ENCODE measurements at regions not wholly inside any gene's neighbourhood (a gene's known extent, or its start where the extent isn't known, plus 50 kb on each side); places are given as distances from the start of the nearest gene placed in this dataset.

DNA sequence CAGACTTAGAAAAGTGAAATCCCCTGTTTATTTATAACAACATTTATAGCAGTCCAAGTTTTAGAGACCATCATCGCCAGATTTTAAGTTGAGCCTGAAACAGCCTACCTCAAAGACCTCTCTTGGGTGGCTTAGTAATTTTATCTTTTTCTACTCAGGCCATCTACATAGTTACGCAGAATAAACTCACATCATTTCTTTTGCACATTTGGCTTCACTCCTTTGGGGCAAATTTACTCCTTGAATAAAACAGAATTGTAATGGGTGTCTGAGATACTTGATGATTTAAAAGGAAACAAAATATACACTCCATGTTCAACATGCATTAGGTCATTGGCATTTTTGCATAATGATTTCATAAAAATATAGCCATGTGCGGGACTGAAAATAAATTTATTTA is 104.7 kb upstream of the TSPAN8 start:
- DNase-seq (ENCODE audit: low read depth), result no peak
- in situ Hi-C loops (cut with HindIII; ENCODE audit: low pct_unique_long_range_greater_than_20kb, low sequenced_read_pairs), result no loop called here

DNA sequence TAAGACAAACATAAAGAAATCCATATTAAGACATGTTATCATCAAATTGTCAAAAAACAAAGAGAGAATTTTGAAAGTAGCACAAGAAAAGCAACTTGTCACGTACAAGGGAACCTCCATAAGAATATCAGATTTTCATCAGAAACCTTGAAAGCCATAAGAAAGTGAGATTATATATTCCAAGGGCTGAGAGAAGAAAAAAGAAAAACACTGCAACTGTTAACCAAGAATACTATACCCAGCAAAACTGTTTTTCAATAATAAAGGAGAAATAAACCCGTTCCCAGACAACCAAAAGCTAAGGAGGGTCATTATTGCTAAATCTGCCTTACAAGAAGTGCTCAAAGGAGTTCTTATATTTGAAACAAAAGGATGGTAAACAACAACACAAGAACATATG is 94.7 kb upstream of the TSPAN8 start:
- DNase-seq (ENCODE audit: low read depth), result no peak
- in situ Hi-C loops (cut with HindIII; ENCODE audit: low pct_unique_long_range_greater_than_20kb, low sequenced_read_pairs), result no loop called here

DNA sequence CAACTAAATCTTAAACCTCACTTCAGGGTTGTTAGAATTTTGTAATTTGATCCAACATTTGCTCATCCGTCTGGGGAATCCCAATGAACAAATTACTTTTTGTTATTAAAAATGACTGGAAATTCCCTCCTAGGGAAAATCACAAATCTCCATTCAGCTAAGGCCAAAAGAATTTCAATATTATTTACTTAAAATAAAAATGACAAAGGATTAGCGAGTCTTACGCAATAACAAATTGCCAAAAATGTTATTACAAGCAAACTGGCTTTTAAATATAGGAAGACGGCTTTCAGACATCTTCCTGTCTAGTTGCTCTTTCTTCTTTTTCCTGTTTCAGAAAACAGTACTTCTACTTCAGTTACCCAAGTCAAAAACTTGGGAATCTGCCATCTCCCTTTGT is 92.4 kb upstream of the TSPAN8 start:
- DNase-seq (ENCODE audit: low read depth), result no peak
- in situ Hi-C loops (cut with HindIII; ENCODE audit: low pct_unique_long_range_greater_than_20kb, low sequenced_read_pairs), result no loop called here

DNA sequence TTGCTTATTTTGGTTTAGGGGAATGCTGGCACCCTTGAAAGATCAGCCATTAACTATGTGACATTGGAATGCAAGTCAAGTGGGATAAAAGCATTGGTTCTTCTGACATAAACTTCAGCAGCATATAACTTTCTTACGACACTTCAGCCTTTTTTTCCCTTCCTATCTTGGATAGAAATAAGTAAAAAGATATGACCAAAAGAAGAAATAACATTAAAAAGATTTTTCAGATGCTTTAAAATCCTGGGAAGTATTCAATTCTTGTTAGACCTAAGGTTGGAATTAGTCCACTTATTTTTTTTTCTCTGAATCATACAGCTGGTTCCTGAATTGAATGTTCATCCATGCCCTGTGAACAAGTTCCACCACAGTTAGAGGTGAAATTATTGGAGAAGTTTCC is 85.6 kb upstream of the TSPAN8 start:
- no peak for DNase-seq (ENCODE audit: low read depth)

DNA sequence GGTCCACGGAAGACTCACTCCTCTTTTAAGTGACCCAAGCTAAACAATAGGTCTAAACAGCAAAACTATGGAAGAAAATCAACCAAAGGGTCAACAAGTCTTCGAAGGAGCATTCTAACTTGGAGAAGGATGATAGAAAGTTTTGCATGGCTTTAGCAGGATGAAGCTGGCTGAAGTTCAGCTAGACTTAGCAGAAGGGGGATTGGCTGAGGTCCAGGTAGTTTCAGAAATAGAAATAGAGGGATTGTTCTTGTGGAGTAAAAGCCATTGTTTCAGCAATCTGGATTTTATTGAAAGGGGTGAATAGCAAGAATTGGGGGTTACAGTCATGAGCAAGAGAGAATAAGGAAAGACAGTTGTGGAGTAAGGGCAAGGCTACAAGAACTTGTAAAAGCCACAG is 84.7 kb upstream of the TSPAN8 start:
- in situ Hi-C loops (cut with HindIII; ENCODE audit: low pct_unique_long_range_greater_than_20kb, low sequenced_read_pairs), result no loop called here
- no peak for DNase-seq (ENCODE audit: low read depth)

More for the DNA sequence above, 85.6 kb upstream of the TSPAN8 start:
- in situ Hi-C loops (cut with HindIII; ENCODE audit: low pct_unique_long_range_greater_than_20kb, low sequenced_read_pairs), result no loop called here

DNA sequence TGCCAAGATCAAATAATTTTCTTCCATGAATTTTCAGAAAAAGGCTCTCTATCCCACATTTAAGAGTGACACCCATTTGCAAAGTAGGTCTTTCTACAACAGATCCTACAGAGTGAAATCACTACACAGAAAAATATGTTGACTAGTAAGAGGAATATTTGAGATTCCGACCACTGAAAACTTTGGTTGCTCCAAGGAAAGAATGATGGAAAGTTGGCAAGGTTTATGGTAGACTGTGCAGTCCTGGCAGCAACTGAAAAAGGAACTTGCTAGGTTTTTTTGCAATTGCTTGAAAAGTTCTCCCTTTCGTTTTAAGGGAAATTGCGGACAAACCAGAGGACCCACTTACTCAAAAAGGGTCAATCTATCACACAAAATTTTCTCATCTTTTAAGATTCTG is 83.1 kb upstream of the TSPAN8 start:
- in situ Hi-C loops (cut with HindIII; ENCODE audit: low pct_unique_long_range_greater_than_20kb, low sequenced_read_pairs), result no loop called here
- no peak for DNase-seq (ENCODE audit: low read depth)

DNA sequence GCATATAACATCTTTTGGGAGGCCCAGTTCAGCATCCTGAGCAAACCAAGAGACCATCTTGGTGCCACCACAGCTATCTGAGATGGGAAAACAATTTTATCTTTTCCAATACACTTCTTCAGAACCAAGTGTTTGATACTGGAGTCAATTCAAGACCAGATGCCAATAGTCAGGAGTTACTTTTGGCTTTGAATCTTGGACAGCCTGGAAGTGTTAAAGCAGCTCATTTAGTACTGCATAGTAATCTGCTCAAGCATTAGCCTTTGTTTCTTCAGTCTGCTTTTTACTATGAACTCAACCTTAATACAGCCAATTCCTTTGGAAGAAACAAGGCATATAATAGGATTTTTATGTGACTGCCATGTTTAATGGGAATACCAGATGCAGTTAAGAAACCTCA is 81.9 kb upstream of the TSPAN8 start:
- in situ Hi-C loops (cut with HindIII; ENCODE audit: low pct_unique_long_range_greater_than_20kb, low sequenced_read_pairs), result no loop called here
- DNase-seq (ENCODE audit: low read depth), result no peak

DNA sequence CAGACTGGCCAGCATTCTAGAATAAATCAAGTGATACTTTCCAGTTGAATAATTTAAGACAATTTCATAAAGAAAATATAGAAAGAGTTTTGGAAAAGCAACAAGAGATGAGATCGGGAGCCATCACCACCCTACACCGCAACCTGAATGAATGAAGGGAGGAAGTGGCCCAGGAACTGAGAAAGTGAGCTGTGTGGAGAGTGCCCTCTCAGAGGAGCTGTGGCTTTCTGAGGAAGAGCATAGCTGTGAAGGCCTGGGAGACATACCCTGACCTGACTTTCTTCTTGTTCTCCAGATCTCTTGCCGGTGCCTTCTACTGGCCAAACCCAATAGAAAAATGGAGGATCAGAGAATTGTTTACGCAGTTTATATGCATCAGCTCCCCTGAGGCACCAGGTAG is 79.3 kb upstream of the TSPAN8 start:
- no peak for DNase-seq (ENCODE audit: low read depth)
- in situ Hi-C loops (cut with HindIII; ENCODE audit: low pct_unique_long_range_greater_than_20kb, low sequenced_read_pairs), result no loop called here

DNA sequence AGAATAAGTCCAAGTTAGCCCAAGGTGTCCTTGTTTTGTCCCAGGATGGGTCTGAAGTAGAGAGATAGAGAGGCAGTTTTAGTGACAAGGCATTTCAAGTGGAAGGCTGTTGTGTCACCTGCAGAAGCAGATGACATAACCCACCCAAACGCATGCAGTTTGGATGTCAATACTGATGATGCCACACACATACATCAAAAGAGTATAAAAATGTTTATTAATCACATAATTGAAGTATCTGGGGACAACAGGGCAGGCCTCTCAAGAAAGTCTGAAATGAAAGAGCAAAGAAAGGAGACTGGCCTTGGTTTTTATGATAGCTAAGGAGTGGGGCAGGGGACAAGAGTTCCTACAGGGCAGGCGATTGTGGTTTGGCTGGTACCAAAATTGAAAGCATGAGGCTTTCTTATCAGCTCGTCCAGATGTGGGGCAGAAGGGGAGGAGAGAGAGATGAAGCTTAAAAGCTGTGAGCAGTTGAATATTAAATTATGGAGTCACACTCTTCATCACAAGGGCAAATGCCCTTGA is 78.4 kb upstream of the TSPAN8 start:
- in situ Hi-C loops (cut with HindIII; ENCODE audit: low pct_unique_long_range_greater_than_20kb, low sequenced_read_pairs), result no loop called here
- no peak for DNase-seq (ENCODE audit: low read depth)

DNA sequence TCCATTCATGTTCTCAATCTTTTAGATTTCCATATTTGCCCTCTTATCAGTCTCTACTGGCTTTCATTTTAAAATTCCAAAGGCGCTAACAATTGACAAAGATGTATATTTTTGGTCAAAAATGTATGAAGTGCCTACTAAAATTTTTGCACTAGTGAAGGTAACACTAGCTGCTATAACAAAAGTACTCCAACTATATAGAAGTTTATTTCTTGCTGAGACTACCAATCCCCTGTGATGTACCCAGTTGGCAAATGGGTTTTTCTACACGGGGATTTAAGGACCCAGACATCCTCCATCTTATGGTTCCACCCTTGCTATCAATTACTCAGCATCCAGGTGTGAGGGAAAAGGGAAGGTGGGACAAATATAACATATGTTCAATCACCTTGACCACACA is 75.3 kb upstream of the TSPAN8 start:
- in situ Hi-C loops (cut with HindIII; ENCODE audit: low pct_unique_long_range_greater_than_20kb, low sequenced_read_pairs), result no loop called here

DNA sequence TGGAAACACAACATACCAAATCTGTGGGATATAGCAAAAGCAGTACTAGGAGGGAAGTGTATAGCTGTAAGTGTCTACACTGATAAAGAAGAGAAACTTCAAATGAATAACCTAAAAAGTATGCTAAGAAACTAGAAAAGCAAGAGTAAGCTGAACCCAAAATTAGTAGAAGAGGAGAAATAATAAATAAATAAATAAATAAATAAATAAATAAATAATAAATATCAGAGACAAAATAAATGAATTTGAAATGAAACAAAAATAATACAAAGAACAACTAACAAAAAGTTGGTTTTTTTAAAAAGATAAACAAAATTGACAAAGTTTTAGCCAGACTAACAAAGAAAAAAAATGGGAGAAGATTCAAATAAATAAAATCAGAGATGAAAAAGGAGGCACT is 72.7 kb upstream of the TSPAN8 start:
- DNase-seq (ENCODE audit: low read depth), result no peak
- in situ Hi-C loops (cut with HindIII; ENCODE audit: low pct_unique_long_range_greater_than_20kb, low sequenced_read_pairs), result no loop called here

More for the DNA sequence above, 75.3 kb upstream of the TSPAN8 start:
- DNase-seq (ENCODE audit: low read depth), result no peak

DNA sequence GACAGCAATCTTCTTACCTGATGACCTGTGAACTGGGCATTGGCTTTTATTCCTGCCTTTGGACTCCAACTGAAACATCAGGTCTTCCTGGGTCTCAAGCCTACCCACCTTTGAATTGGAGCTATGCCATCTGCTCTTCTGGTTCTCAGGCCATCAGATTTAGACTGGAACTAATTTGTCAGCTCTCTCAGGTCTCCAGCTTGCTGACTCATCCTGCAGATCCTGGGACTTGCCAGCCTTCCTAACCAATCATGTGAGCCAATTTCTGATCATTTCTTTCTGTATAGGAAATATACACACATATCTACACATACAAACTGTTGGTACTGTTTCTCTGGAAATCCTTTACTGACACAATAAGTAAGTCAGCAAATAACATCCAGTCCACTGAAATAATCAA is 65.3 kb upstream of the TSPAN8 start:
- no peak for DNase-seq (ENCODE audit: low read depth)
- in situ Hi-C loops (cut with HindIII; ENCODE audit: low pct_unique_long_range_greater_than_20kb, low sequenced_read_pairs), result no loop called here

DNA sequence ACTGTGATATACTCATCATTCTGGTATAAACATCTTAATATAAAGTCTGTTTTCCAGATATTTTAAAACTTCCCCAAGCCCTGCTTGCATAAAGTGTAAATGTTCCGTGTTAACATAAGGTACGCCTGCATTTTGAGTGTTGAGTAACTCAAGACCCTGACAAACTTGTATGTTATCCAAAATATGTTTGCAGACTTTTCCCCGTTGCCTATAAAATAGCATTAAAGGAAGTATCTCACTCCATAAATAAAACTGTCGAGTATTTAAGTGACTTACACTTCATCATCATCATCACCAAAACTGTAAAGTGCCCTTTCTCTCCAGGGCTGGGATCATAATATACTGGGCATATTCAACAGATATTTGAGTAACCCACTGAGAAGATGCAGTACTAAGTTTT is 64.6 kb upstream of the TSPAN8 start:
- in situ Hi-C loops (cut with HindIII; ENCODE audit: low pct_unique_long_range_greater_than_20kb, low sequenced_read_pairs), result no loop called here

DNA sequence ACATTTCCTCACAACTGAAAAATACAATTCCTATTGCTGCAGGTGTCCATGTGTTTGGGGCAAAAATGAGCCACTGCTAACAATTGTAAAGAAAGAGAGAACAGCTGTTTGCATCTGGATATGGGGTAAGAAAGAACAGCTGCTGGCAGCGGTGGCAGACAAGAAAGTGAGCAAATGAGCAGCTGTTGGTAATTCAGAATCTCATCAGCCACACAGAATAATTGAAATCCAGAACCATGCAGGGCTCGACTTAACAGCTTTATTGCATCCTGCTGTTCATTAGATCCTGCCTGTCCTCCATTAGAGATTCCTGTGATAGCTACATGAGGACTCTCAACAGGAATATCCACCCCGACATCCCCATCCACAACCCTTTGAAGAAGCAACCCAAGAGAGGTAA is 62.5 kb upstream of the TSPAN8 start:
- in situ Hi-C loops (cut with HindIII; ENCODE audit: low pct_unique_long_range_greater_than_20kb, low sequenced_read_pairs), result no loop called here
- no peak for DNase-seq (ENCODE audit: low read depth)

More for the DNA sequence above, 64.6 kb upstream of the TSPAN8 start:
- DNase-seq (ENCODE audit: low read depth), result no peak

DNA sequence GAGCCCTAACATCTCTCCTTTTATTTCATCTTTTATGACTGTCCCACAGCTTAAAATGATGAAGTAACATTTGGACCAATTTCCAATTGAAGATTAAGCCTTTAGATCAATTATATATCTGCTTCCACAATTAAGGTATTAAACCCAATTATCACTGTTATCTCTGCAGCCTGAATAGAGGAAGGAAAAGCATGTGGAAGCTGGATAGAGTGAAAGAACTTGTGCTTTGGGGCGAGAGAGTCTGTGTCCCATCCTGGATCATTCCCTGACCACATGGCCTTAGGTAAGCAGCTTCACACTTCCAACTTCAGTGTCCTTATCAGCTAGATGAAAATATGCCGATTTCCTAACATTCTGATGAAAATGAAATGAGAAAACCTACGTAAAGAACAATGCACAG is 61.4 kb upstream of the TSPAN8 start:
- in situ Hi-C loops (cut with HindIII; ENCODE audit: low pct_unique_long_range_greater_than_20kb, low sequenced_read_pairs), result no loop called here
- no peak for DNase-seq (ENCODE audit: low read depth)

DNA sequence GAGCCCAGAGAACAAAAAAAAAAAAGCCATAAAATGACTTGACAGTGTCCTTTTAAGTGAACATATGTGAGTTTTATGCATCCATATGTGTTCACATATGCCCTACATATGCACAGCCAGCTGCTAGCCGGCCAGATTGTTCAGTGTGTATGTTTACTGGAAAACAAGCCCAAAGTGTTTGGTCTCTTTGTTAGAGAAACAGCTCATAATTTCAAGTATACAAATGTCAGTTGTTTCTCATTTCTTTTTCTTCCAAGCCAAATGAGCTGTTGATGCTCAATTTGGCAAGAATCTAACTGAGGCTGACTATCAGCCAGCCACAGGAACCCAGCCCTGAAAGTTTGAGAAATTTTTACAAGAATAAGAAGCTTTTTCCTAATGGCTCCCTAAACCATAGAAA is 60.8 kb upstream of the TSPAN8 start:
- no peak for DNase-seq (ENCODE audit: low read depth)
- in situ Hi-C loops (cut with HindIII; ENCODE audit: low pct_unique_long_range_greater_than_20kb, low sequenced_read_pairs), result no loop called here

DNA sequence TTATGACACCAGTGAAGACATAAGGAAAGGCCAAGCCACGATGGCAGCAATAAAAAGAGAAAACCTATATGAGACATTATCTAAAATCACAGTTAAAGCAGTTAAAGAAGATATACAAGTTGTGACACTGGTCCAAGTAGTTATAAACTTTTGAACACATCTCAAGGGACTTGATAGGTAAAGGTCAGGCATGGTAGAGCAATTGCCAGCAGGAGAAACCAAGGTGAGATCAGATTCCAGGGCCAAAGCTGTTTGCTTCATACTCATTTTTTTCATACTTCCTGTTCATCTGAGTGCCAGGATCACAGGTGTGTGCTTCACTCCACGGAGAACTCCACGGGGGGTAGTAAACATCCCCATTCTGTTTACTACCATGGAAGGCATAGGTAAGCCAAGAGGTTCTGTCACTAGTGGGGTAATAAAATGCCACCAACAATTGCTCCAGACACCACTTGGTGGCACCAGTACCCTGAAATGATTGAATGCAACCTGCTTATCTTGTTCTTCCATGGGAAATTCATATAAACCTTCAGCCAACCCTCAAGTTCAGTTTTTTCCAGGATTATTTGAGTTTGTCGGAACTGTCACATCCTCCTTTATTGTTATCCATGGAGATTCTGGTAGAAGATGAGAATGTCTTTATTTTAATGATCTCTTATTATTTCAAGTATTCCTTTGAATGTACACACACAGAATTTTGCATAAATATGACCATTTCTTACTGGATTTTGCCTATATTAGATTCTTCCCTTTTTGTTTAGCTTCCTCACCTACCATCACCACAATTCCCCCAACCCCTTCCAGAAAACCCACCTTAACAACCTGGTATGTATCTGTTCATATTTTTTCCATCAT is 59.2 kb upstream of the TSPAN8 start:
- DNase-seq (ENCODE audit: low read depth), result peak; percentile 52
- in situ Hi-C loops (cut with HindIII; ENCODE audit: low pct_unique_long_range_greater_than_20kb, low sequenced_read_pairs), result no loop called here

DNA sequence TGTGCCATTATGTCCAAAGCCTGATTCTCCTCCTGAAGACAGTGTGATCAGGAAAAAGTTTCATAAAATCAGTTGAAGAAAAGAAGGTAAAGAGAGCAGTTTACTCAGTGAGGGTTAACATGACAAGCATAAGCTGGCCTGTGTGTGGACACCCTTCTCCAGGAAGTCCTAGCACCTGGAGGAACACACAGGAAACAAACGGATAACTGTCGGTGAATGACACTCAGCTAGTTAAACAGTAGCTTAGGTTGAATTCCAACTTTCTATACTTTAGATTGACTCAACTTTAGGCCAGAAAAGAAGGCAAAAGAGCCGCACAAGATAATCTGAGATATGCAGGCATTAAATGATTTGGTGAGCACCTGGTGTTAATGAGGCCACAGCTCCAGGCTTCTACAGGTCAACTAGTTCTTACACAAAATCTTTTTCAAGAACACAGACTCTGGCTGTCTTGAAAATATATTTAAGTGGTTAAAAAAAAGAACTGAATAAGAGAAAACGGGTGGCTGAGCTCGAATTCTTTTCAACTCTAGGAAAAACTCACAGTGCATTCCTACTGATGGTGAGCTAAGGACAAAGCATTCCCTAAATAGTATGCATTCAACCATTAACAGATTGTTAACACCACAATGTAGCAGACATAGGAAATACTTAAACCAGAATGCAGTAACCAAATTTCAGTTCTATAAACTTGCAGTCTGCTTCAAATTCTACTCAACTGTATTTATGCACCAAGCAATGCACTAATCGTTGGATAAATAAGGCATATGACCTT is 56.9 kb upstream of the TSPAN8 start:
- in situ Hi-C loops (cut with HindIII; ENCODE audit: low pct_unique_long_range_greater_than_20kb, low sequenced_read_pairs), result no loop called here
- peak; percentile 21 for DNase-seq (ENCODE audit: low read depth)

DNA sequence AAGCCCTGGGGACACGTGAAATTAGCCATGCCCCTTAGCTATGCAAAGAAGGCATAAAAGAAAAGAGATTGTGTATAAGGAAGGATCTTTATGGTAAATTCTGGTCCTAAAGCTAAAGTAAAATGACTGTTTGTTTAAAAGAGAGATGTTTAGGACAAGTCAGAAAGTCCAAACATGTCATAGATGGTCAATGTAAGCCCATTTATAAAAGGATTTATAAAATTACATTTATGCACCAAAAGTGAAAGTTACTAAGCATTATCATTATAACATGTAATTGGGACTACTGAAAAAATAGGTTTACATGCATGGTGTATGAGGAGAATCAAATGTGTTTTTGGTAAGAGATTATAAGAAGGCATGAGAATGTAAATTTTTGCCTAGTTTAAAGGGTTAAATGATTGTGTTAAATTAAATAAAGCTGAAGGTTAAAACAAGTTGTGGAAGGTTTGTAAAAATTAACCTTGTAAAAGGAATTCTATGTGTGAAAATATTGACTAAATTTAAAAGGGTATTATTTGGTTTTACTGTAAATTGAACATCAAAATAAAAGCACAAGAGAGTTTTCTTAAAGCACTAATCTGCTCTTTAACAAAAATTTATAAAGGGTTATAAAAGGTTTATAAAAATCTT is 50.4 kb upstream of the TSPAN8 start:
- peak; percentile 34 for DNase-seq (ENCODE audit: low read depth)
- in situ Hi-C loops (cut with HindIII; ENCODE audit: low pct_unique_long_range_greater_than_20kb, low sequenced_read_pairs), result no loop called here

Data from Caki2 (cell line).